ENCODE measurements at regions not wholly inside any gene's neighbourhood (a gene's known extent, or its start where the extent isn't known, plus 50 kb on each side); places are given as distances from the start of the nearest gene placed in this dataset.
A peak's percentile ranks its signal among the peaks of the same experiment; 100 is the strongest.

- no peaks in the 10 kb centered on the region for H3K36me3 ChIP-seq (ENCODE audit: insufficient read depth, low read length)
- no peaks in the 10 kb centered on the region for H3K9me3 ChIP-seq (ENCODE audit: control insufficient read depth in 1 of 2, low read length in 2 of 2)
- Mint-ChIP-seq H3K9me3 (peaks cover 0 to 11% (median 4%) of the 10 kb centered on the region in 8 donors), H3K36me3 (no peaks in the 10 kb centered on the region), H3K27me3 (no peaks in the 10 kb centered on the region), H3K27ac (no peak overlapping the region), H3K4me1 (no peaks in the 10 kb centered on the region), H3K4me3 (no peak overlapping the region)
- H3K27ac ChIP-seq (ENCODE audit: low read depth, low read length): no peak overlapping the region
- ChIA-PET CTCF (ENCODE audit: partially characterized antibody) (no interaction called here), POLR2A (ENCODE audit: partially characterized antibody) (no interaction called here)
- intact Hi-C loops (cut with micrococcal nuclease): no loop called here
- H3K27me3 ChIP-seq (ENCODE audit: insufficient read depth, low read length): no peaks in the 10 kb centered on the region
- no peak for DNase-seq
- no peaks in the 10 kb centered on the region for H3K4me1 ChIP-seq (ENCODE audit: insufficient read depth, low read length)
- no peak overlapping the region for H3K4me3 ChIP-seq (ENCODE audit: low read length in 2 of 2)
These were observed 959.3 kb downstream of the SH3BGRL start for GRCh38 chrX:82161195-82161594.

GRCh38 chrX:82163701-82164100 is 961.8 kb downstream of the SH3BGRL start:
- no peaks in the 10 kb centered on the region for H3K4me1 Mint-ChIP-seq
- H3K36me3 ChIP-seq (ENCODE audit: insufficient read depth, low read length): no peaks in the 10 kb centered on the region
- H3K36me3 Mint-ChIP-seq: no peaks in the 10 kb centered on the region
- DNase-seq: no peak
- POLR2A ChIA-PET (ENCODE audit: partially characterized antibody): no interaction called here
- H3K27me3 Mint-ChIP-seq: no peaks in the 10 kb centered on the region
- CTCF ChIA-PET (ENCODE audit: partially characterized antibody): no interaction called here
- peaks cover 0 to 13% (median 6%) of the 10 kb centered on the region in 8 donors for H3K9me3 Mint-ChIP-seq
- H3K9me3 ChIP-seq (ENCODE audit: control insufficient read depth in 1 of 2, low read length in 2 of 2): no peaks in the 10 kb centered on the region
- H3K4me1 ChIP-seq (ENCODE audit: insufficient read depth, low read length): no peaks in the 10 kb centered on the region
- no peak overlapping the region for H3K4me3 ChIP-seq (ENCODE audit: low read length in 2 of 2)
- H3K4me3 Mint-ChIP-seq: no peak overlapping the region
- intact Hi-C loops (cut with micrococcal nuclease): no loop called here
- H3K27ac Mint-ChIP-seq: no peak overlapping the region
- H3K27me3 ChIP-seq (ENCODE audit: insufficient read depth, low read length): no peaks in the 10 kb centered on the region
- H3K27ac ChIP-seq (ENCODE audit: low read depth, low read length): no peak overlapping the region

- POLR2A ChIA-PET (ENCODE audit: partially characterized antibody): no interaction called here
These were observed 995.0 kb downstream of the SH3BGRL start for GRCh38 chrX:82196866-82197265.

GRCh38 chrX:82208975-82209374 is 1007.1 kb downstream of the SH3BGRL start:
- Mint-ChIP-seq H3K4me1 (no peaks in the 10 kb centered on the region), H3K9me3 (peaks cover 0 to 6% (median 3%) of the 10 kb centered on the region in 8 donors), H3K4me3 (no peak overlapping the region), H3K27ac (no peak overlapping the region), H3K27me3 (no peaks in the 10 kb centered on the region), H3K36me3 (no peaks in the 10 kb centered on the region)
- H3K36me3 ChIP-seq (ENCODE audit: insufficient read depth, low read length): no peaks in the 10 kb centered on the region
- H3K4me3 ChIP-seq (ENCODE audit: low read length in 2 of 2): no peak overlapping the region
- H3K9me3 ChIP-seq (ENCODE audit: control insufficient read depth in 1 of 2, low read length in 2 of 2): no peaks in the 10 kb centered on the region
- no peak overlapping the region for H3K27ac ChIP-seq (ENCODE audit: low read depth, low read length)
- DNase-seq: no peak
- H3K4me1 ChIP-seq (ENCODE audit: insufficient read depth, low read length): no peaks in the 10 kb centered on the region
- ChIA-PET CTCF (ENCODE audit: partially characterized antibody) (no interaction called here), POLR2A (ENCODE audit: partially characterized antibody) (no interaction called here)
- no peaks in the 10 kb centered on the region for H3K27me3 ChIP-seq (ENCODE audit: insufficient read depth, low read length)
- intact Hi-C loops (cut with micrococcal nuclease): no loop called here

More at GRCh38 chrX:82196866-82197265, 995.0 kb downstream of the SH3BGRL start:
- no peaks in the 10 kb centered on the region for H3K4me1 ChIP-seq (ENCODE audit: insufficient read depth, low read length)
- no peaks in the 10 kb centered on the region for H3K36me3 Mint-ChIP-seq
- no peaks in the 10 kb centered on the region for H3K27me3 Mint-ChIP-seq
- peaks cover 0 to 1% (median 0%) of the 10 kb centered on the region in 4 donors for H3K4me1 Mint-ChIP-seq
- H3K27me3 ChIP-seq (ENCODE audit: insufficient read depth, low read length): no peaks in the 10 kb centered on the region
- CTCF ChIA-PET (ENCODE audit: partially characterized antibody): no interaction called here
- no peak overlapping the region for H3K27ac Mint-ChIP-seq
- intact Hi-C loops (cut with micrococcal nuclease): no loop called here
- DNase-seq: no peak
- H3K9me3 ChIP-seq (ENCODE audit: control insufficient read depth in 1 of 2, low read length in 2 of 2): no peaks in the 10 kb centered on the region
- H3K9me3 Mint-ChIP-seq: peaks cover 0 to 4% (median under 1%) of the 10 kb centered on the region in 8 donors
- no peaks in the 10 kb centered on the region for H3K36me3 ChIP-seq (ENCODE audit: insufficient read depth, low read length)
- no peak overlapping the region for H3K27ac ChIP-seq (ENCODE audit: low read depth, low read length)
- no peak overlapping the region for H3K4me3 ChIP-seq (ENCODE audit: low read length in 2 of 2)
- H3K4me3 Mint-ChIP-seq: no peak overlapping the region

GRCh38 chrX:82218361-82218760 is 1016.5 kb downstream of the SH3BGRL start:
- H3K9me3 Mint-ChIP-seq: peaks cover 0 to 2% (median 0%) of the 10 kb centered on the region in 8 donors
- H3K4me1 ChIP-seq (ENCODE audit: insufficient read depth, low read length): no peaks in the 10 kb centered on the region
- peak in 4 of 5 donors; percentile 20 to 33 (median 26) for DNase-seq
- H3K4me1 Mint-ChIP-seq: peaks cover 1 to 5% (median 3%) of the 10 kb centered on the region in 4 donors
- H3K4me3 Mint-ChIP-seq: peak overlapping the region in 2 of 8 donors; percentile 30 to 65
- no peaks in the 10 kb centered on the region for H3K36me3 ChIP-seq (ENCODE audit: insufficient read depth, low read length)
- no peaks in the 10 kb centered on the region for H3K27me3 ChIP-seq (ENCODE audit: insufficient read depth, low read length)
- no peaks in the 10 kb centered on the region for H3K36me3 Mint-ChIP-seq
- H3K27ac ChIP-seq (ENCODE audit: low read depth, low read length): no peak overlapping the region
- H3K27me3 Mint-ChIP-seq: no peaks in the 10 kb centered on the region
- H3K9me3 ChIP-seq (ENCODE audit: control insufficient read depth in 1 of 2, low read length in 2 of 2): no peaks in the 10 kb centered on the region
- no peak overlapping the region for H3K4me3 ChIP-seq (ENCODE audit: low read length in 2 of 2)
- H3K27ac Mint-ChIP-seq: no peak overlapping the region
- intact Hi-C loops (cut with micrococcal nuclease): no loop called here
- ChIA-PET POLR2A (ENCODE audit: partially characterized antibody) (no interaction called here), CTCF (ENCODE audit: partially characterized antibody) (interaction anchor here (1.6 kb wide), 1 partner anchor 260 kb away, joined by 4 read pairs; no protein-coding TSS in a partner anchor)

- no peak overlapping the region for H3K27ac Mint-ChIP-seq
- H3K27me3 ChIP-seq (ENCODE audit: insufficient read depth, low read length): no peaks in the 10 kb centered on the region
- CTCF ChIA-PET (ENCODE audit: partially characterized antibody): no interaction called here
- no peaks in the 10 kb centered on the region for H3K4me1 ChIP-seq (ENCODE audit: insufficient read depth, low read length)
- no peaks in the 10 kb centered on the region for H3K36me3 ChIP-seq (ENCODE audit: insufficient read depth, low read length)
- peaks cover 0 to 5% (median under 1%) of the 10 kb centered on the region in 8 donors for H3K9me3 Mint-ChIP-seq
- POLR2A ChIA-PET (ENCODE audit: partially characterized antibody): no interaction called here
- no peaks in the 10 kb centered on the region for H3K27me3 Mint-ChIP-seq
- no peak overlapping the region for H3K4me3 Mint-ChIP-seq
- intact Hi-C loops (cut with micrococcal nuclease): no loop called here
- H3K9me3 ChIP-seq (ENCODE audit: control insufficient read depth in 1 of 2, low read length in 2 of 2): no peaks in the 10 kb centered on the region
- H3K36me3 Mint-ChIP-seq: no peaks in the 10 kb centered on the region
- DNase-seq: no peak
- no peak overlapping the region for H3K27ac ChIP-seq (ENCODE audit: low read depth, low read length)
- peaks cover 1 to 5% (median 3%) of the 10 kb centered on the region in 4 donors for H3K4me1 Mint-ChIP-seq
- H3K4me3 ChIP-seq (ENCODE audit: low read length in 2 of 2): no peak overlapping the region
These were observed 1017.2 kb downstream of the SH3BGRL start for GRCh38 chrX:82219129-82219528.

GRCh38 chrX:82224961-82225360 is 1023.1 kb downstream of the SH3BGRL start:
- Histone ChIP-seq H3K36me3 (ENCODE audit: insufficient read depth, low read length) (no peaks in the 10 kb centered on the region), H3K27ac (ENCODE audit: low read depth, low read length) (no peak overlapping the region), H3K27me3 (ENCODE audit: insufficient read depth, low read length) (no peaks in the 10 kb centered on the region), H3K4me3 (ENCODE audit: low read length in 2 of 2) (no peak overlapping the region), H3K4me1 (ENCODE audit: insufficient read depth, low read length) (no peaks in the 10 kb centered on the region), H3K9me3 (ENCODE audit: control insufficient read depth in 1 of 2, low read length in 2 of 2) (no peaks in the 10 kb centered on the region)
- CTCF ChIA-PET (ENCODE audit: partially characterized antibody): no interaction called here
- Mint-ChIP-seq H3K27me3 (no peaks in the 10 kb centered on the region), H3K27ac (no peak overlapping the region), H3K4me1 (no peaks in the 10 kb centered on the region), H3K36me3 (no peaks in the 10 kb centered on the region), H3K4me3 (no peak overlapping the region), H3K9me3 (peaks cover 0 to 16% (median 6%) of the 10 kb centered on the region in 8 donors)
- intact Hi-C loops (cut with micrococcal nuclease): no loop called here
- POLR2A ChIA-PET (ENCODE audit: partially characterized antibody): no interaction called here
- no peak for DNase-seq

GRCh38 chrX:82230013-82230412 is 1028.1 kb downstream of the SH3BGRL start:
- Histone ChIP-seq H3K4me1 (ENCODE audit: insufficient read depth, low read length) (no peaks in the 10 kb centered on the region), H3K9me3 (ENCODE audit: control insufficient read depth in 1 of 2, low read length in 2 of 2) (no peaks in the 10 kb centered on the region), H3K4me3 (ENCODE audit: low read length in 2 of 2) (no peak overlapping the region), H3K27ac (ENCODE audit: low read depth, low read length) (no peak overlapping the region), H3K36me3 (ENCODE audit: insufficient read depth, low read length) (no peaks in the 10 kb centered on the region), H3K27me3 (ENCODE audit: insufficient read depth, low read length) (no peaks in the 10 kb centered on the region)
- intact Hi-C loops (cut with micrococcal nuclease): no loop called here
- H3K36me3 Mint-ChIP-seq: peaks cover 0 to 2% of the 10 kb centered on the region in 2 donors
- H3K4me3 Mint-ChIP-seq: no peak overlapping the region
- no peak overlapping the region for H3K27ac Mint-ChIP-seq
- H3K27me3 Mint-ChIP-seq: no peaks in the 10 kb centered on the region
- CTCF ChIA-PET (ENCODE audit: partially characterized antibody): no interaction called here
- H3K4me1 Mint-ChIP-seq: no peaks in the 10 kb centered on the region
- DNase-seq: no peak
- H3K9me3 Mint-ChIP-seq: peaks cover 0 to 12% (median 4%) of the 10 kb centered on the region in 8 donors
- POLR2A ChIA-PET (ENCODE audit: partially characterized antibody): no interaction called here
